Endothelial cell of umbilical vein (primary cell): ENCODE measurements at regions not wholly inside any gene's neighbourhood (a gene's known extent, or its start where the extent isn't known, plus 50 kb on each side); places are given as distances from the start of the nearest gene placed in this dataset.
A peak's percentile ranks its signal among the peaks of the same experiment; 100 is the strongest.

ENCODE experiments used
- BruUV-seq: library from RNA; stranded (reverse); fragments of 400-500 nt; replicated peaks from 2 replicates; lab custom pipeline; 2021; lab: Mats Ljungman, UMichigan
- CTCF ChIA-PET: fragments of 300-600, 350-600 bp; sonication (Branson Sonifier 250); formaldehyde crosslinking; loops from one replicate; lab custom pipeline; 2021; ENCODE audit warnings: antibody characterized with exemption, inconsistent platforms; lab: Charles Lee
- POLR2A ChIA-PET: fragments of 300-600, 350-600 bp; sonication (Branson Sonifier 250); formaldehyde crosslinking; loops from one replicate; lab custom pipeline; 2021; ENCODE audit warnings: antibody characterized with exemption, inconsistent platforms; lab: Charles Lee
- DNase-seq: peaks from one replicate; pipeline ENCODE4 v3.0.0-alpha.2; 2011; ENCODE audit warnings: low read depth, low spot score
- FAIRE-seq: peaks from 2 replicates; lab custom pipeline; 2011; peaks lifted over from hg19 to GRCh38; lab: Jason Lieb, UNC
- H2AFZ ChIP-seq: 2 replicates; pipeline ENCODE4 v1.6.0; 2012; ENCODE audit warnings: low read depth, low read length, control low read depth, inconsistent platforms
- H3K27ac ChIP-seq: 2 replicates; pipeline ENCODE4 v1.5.1; 2011; ENCODE audit warnings: low read depth, mild to moderate bottlenecking, control low read depth, low read length, moderate library complexity; ENCODE audit not compliant: insufficient read depth
- H3K27me3 ChIP-seq, 2 experiments: 2 replicates each; pipeline versions ENCODE4 v1.6.0 to v1.6.1; 2011; ENCODE audit warnings: low read length in 2 of 2, mixed read lengths in 1 of 2; ENCODE audit not compliant: control insufficient read depth in 2 of 2, insufficient read depth in 2 of 2
- H3K36me3 ChIP-seq, 2 experiments: 2 replicates in 1 of 2; 3 replicates in 1 of 2; pipeline ENCODE4 v1.5.1; 2011; ENCODE audit warnings: low read length in 2 of 2, mild to moderate bottlenecking in 1 of 2, moderate library complexity in 1 of 2; ENCODE audit not compliant: control insufficient read depth in 2 of 2, insufficient read depth in 2 of 2; ENCODE audit errors: extremely low read depth in 1 of 2
- H3K4me1 ChIP-seq: 3 replicates; pipeline ENCODE4 v1.5.1; 2011; ENCODE audit warnings: mild to moderate bottlenecking, low read length; ENCODE audit not compliant: control insufficient read depth, insufficient read depth; ENCODE audit errors: extremely low read depth
- H3K4me2 ChIP-seq: 2 replicates; pipeline ENCODE4 v1.6.1; 2011; ENCODE audit warnings: low read length, control low read depth, mixed read lengths; ENCODE audit not compliant: insufficient read depth
- H3K4me3 ChIP-seq, 3 experiments: fragments of 200-600 bp in 1 of 3; sonication (generic), shearing (Covaris generic) in 1 of 3; replicated peaks in 1 of 3; 2 replicates each; pipeline ENCODE4 v1.5.1; 2011 to 2016; ENCODE audit warnings: control low read depth in 3 of 3, low read length in 3 of 3, mild to moderate bottlenecking in 2 of 3, inconsistent platforms in 1 of 3, low read depth in 1 of 3, moderate library complexity in 1 of 3; ENCODE audit not compliant: insufficient read depth in 1 of 3
- H3K79me2 ChIP-seq: 2 replicates; pipeline ENCODE4 v1.6.0; 2012; ENCODE audit warnings: low read length, inconsistent platforms; ENCODE audit not compliant: control insufficient read depth, insufficient read depth
- H3K9ac ChIP-seq: replicated peaks from 2 replicates; pipeline ENCODE3; 2011; ENCODE audit warnings: low read length, control low read depth; ENCODE audit not compliant: insufficient read depth; ENCODE audit errors: extremely low read depth
- H3K9me1 ChIP-seq: replicated peaks from 3 replicates; pipeline ENCODE4 v1.6.0; 2011; ENCODE audit warnings: mild to moderate bottlenecking, low read length; ENCODE audit not compliant: control insufficient read depth, insufficient read depth; ENCODE audit errors: extremely low read depth
- H3K9me3 ChIP-seq: replicated peaks from 2 replicates; pipeline ENCODE4 v1.5.1; 2012; ENCODE audit warnings: low read length, inconsistent platforms; ENCODE audit not compliant: control insufficient read depth, insufficient read depth
- H4K20me1 ChIP-seq: replicated peaks from 2 replicates; pipeline ENCODE3; 2011; ENCODE audit warnings: mild to moderate bottlenecking, low read length; ENCODE audit not compliant: control insufficient read depth, insufficient read depth; ENCODE audit errors: extremely low read depth
- EZH2 ChIP-seq: IDR thresholded peaks from 2 replicates; pipeline ENCODE4 v1.6.1; 2012; ENCODE audit warnings: borderline replicate concordance, low read depth, mild to moderate bottlenecking, moderate library complexity, low read length, inconsistent platforms; ENCODE audit not compliant: severe bottlenecking
- FOS ChIP-seq: IDR thresholded peaks from 2 replicates; pipeline ENCODE4 v1.6.1; 2011; ENCODE audit warnings: mild to moderate bottlenecking, low read length, moderate library complexity, borderline replicate concordance; ENCODE audit not compliant: insufficient read depth
- GATA2 ChIP-seq: IDR thresholded peaks from 2 replicates; pipeline ENCODE4 v1.7.0; 2011; ENCODE audit warnings: low read depth, mild to moderate bottlenecking, moderate library complexity, mixed read lengths, low read length; ENCODE audit not compliant: insufficient read length, insufficient read depth
- JUN ChIP-seq: IDR thresholded peaks from 2 replicates; pipeline ENCODE4 v1.6.1; 2011; ENCODE audit warnings: borderline replicate concordance, low read depth; ENCODE audit not compliant: insufficient read length, insufficient read depth
- dilution Hi-C: fragments of 300-500 bp; cut with MboI; formaldehyde crosslinking; loops from one replicate; pipeline ENCODE4 v1.15.0; 2019; ENCODE audit warnings: low sequenced_read_pairs; ENCODE audit not compliant: extremely low pct_ligation_motif_present
- intact Hi-C: fragments of 100-400 bp; cut with micrococcal nuclease; formaldehyde crosslinking; loops from one replicate; pipeline ENCODE4 v1.10.0; 2022
- TF ChIP-seq, protein P1 (sequence below), 2 donors: IDR thresholded peaks; 1 replicate in 1 of 2; 2 replicates in 1 of 2; pipeline ENCODE4 v1.5.1; 2011; ENCODE audit warnings: low read length in 2 of 2, mild to moderate bottlenecking in 2 of 2, moderate library complexity in 2 of 2, control low read depth in 1 of 2, inconsistent platforms in 1 of 2, low read depth in 1 of 2; ENCODE audit not compliant: insufficient read depth in 1 of 2; ENCODE audit errors: extremely low read depth in 1 of 2

DNA sequence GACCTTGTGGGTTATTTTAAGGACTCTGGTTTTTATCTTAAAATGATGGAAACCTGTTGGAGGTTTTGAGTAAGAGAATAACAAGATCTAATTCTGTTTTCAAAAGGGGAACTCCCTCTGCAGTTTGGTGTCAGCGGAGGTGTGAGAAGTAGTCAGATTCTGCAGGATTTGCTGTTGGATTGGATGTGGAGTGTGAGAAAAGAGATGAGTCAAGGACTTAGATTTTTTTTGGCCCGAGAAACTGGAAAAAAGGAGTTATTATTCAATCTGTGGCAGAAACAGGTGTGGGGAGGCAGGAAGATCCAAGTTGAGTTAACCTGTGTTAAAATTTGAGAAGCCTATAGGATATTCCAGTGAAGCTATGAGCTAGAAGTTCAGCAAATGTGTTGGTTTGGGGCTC, 337.2 kb upstream of the FANCL start:
- H3K4me2 ChIP-seq = no peak overlapping the region
- no peaks in the 10 kb centered on the region for H3K79me2 ChIP-seq
- H3K9me1 ChIP-seq = no peaks in the 10 kb centered on the region
- no peaks in the 10 kb centered on the region for H3K27me3 ChIP-seq
- H3K9ac ChIP-seq = no peak overlapping the region
- dilution Hi-C loops (no loop called here), intact Hi-C loops (no loop called here)
- H3K36me3 ChIP-seq = no peaks in the 10 kb centered on the region
- ChIA-PET POLR2A (no interaction called here), CTCF (no interaction called here)
- H2AFZ ChIP-seq = no peak overlapping the region
- H3K4me1 ChIP-seq = peaks cover 2% of the 10 kb centered on the region
- H3K4me3 ChIP-seq = no peak overlapping the region
- DNase-seq = no peak
- no peak for TF ChIP-seq JUN
- TF ChIP-seq, protein P1, sequence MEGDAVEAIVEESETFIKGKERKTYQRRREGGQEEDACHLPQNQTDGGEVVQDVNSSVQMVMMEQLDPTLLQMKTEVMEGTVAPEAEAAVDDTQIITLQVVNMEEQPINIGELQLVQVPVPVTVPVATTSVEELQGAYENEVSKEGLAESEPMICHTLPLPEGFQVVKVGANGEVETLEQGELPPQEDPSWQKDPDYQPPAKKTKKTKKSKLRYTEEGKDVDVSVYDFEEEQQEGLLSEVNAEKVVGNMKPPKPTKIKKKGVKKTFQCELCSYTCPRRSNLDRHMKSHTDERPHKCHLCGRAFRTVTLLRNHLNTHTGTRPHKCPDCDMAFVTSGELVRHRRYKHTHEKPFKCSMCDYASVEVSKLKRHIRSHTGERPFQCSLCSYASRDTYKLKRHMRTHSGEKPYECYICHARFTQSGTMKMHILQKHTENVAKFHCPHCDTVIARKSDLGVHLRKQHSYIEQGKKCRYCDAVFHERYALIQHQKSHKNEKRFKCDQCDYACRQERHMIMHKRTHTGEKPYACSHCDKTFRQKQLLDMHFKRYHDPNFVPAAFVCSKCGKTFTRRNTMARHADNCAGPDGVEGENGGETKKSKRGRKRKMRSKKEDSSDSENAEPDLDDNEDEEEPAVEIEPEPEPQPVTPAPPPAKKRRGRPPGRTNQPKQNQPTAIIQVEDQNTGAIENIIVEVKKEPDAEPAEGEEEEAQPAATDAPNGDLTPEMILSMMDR (IDR thresholded peaks at IDR 0.05; ENCODE audit: extremely low read depth in 1 of 2, insufficient read depth in 1 of 2, low read depth in 1 of 2, low read length in 2 of 2) = no peak
- no peak overlapping the region for H3K27ac ChIP-seq
- no peak for FAIRE-seq
- no TSS peak for BruUV-seq
- no peaks in the 10 kb centered on the region for H3K9me3 ChIP-seq
- H4K20me1 ChIP-seq = no peaks in the 10 kb centered on the region

DNA sequence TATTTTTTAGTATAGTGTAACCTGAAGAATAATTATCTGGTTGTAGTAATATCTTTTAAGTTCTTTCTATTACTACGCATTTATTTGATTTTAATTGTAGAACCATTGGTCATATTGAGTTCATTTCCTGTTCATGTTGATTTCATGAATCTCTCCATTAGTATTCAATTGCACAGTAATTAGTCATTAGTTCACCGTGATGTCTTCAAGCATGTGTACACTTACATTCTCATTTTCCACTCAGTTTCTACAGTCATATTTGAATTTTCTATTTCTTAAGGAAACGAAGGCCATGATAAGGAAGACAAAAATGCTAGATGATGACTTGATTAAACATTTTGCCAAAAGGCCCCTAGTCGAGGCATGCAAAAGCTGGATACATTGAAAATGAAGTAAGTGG, 333.7 kb upstream of the FANCL start:
- peak; percentile 44 for TF ChIP-seq GATA2
- TF ChIP-seq EZH2 = no peak
- peak; percentile 54 for TF ChIP-seq FOS
- no peaks in the 10 kb centered on the region for H3K9me3 ChIP-seq
- no peak overlapping the region for H3K27ac ChIP-seq
- DNase-seq (peak; percentile 29), FAIRE-seq (peak; percentile 40)
- H3K9ac ChIP-seq = no peak overlapping the region
- POLR2A ChIA-PET = interaction anchor here (0.6 kb wide), 1 partner anchor 106 kb away, joined by 3 read pairs; no protein-coding TSS in a partner anchor
- no peak overlapping the region for H3K4me2 ChIP-seq
- BruUV-seq = no TSS peak
- peaks cover 2% of the 10 kb centered on the region for H3K4me1 ChIP-seq
- no peak overlapping the region for H2AFZ ChIP-seq
- H3K79me2 ChIP-seq = no peaks in the 10 kb centered on the region
- intact Hi-C loops = no loop called here
- H3K36me3 ChIP-seq = no peaks in the 10 kb centered on the region
- no peak overlapping the region for H3K4me3 ChIP-seq
- CTCF ChIA-PET = interaction anchor here (0.8 to 7.5 kb wide), 3 partner anchors 14 to 106 kb away, joined by 3 to 305 read pairs (median 4); no protein-coding TSS in a partner anchor
- H4K20me1 ChIP-seq = no peaks in the 10 kb centered on the region
- no peaks in the 10 kb centered on the region for H3K27me3 ChIP-seq
- dilution Hi-C loops = no loop called here
- H3K9me1 ChIP-seq = no peaks in the 10 kb centered on the region
